Lower leg skin (tissue), 4 donors: ENCODE measurements at regions not wholly inside any gene's neighbourhood (a gene's known extent, or its start where the extent isn't known, plus 50 kb on each side); places are given as distances from the start of the nearest gene placed in this dataset.

ENCODE experiments used
- DNase-seq, 2 donors: peaks; one replicate each; pipeline ENCODE4 v3.0.0-alpha.2; 2019; ENCODE audit warnings: low spot score in 2 of 2
- H3K4me3 ChIP-seq: fragments of 200-600 bp; sonication (generic); 2 replicates; pipeline ENCODE4 v1.5.1; 2017; ENCODE audit warnings: mild to moderate bottlenecking, low read depth; ENCODE audit not compliant: poor library complexity, severe bottlenecking
- POLR2A ChIP-seq, 2 donors: fragments of 450-650 bp; IDR thresholded peaks; one replicate each; pipeline ENCODE4 v1.6.1; 2016 to 2017; ENCODE audit warnings: antibody characterized with exemption in 2 of 2, mild to moderate bottlenecking in 1 of 2, moderate library complexity in 1 of 2
- WGBS, 2 donors: methylation state at CpG; one replicate each; pipeline ENCODE4 v1.1.5; 2018; 5-methylcytosine and 5-hydroxymethylcytosine counted together
- intact Hi-C: fragments of 100-400 bp; cut with DNase I; formaldehyde crosslinking; loops from one replicate; pipeline ENCODE4 v1.15.0; 2023; ENCODE audit warnings: low total_unique reads
- TF ChIP-seq, protein P1 (sequence below), 3 donors: fragments of 450-650 bp; IDR thresholded peaks; one replicate each; pipeline ENCODE4 v1.5.1; 2016; ENCODE audit warnings: antibody characterized with exemption in 3 of 3, mild to moderate bottlenecking in 3 of 3, moderate library complexity in 2 of 3

DNA sequence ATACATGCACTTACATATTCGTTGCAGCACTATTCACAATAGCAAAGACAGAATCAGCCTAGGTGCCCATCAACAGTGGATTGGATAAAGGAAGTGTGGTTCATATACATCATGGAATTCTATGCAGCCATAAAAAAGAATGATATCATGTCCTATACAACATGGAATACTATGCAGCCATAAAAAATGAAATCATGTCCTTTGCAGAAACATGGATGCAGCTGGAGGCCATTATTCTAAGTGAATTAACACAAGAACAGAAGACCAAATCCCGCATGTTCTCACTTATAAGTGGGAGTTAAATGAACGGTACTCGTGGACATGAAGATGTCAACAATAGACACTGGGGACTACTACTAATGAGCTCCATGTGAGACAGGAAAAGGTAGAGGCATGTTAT is 288.1 kb upstream of the TFPI start:
- H3K4me3 ChIP-seq: no peak overlapping the region
- TF ChIP-seq POLR2A (IDR thresholded peaks at IDR 0.05): no peak
- TF ChIP-seq, protein P1, sequence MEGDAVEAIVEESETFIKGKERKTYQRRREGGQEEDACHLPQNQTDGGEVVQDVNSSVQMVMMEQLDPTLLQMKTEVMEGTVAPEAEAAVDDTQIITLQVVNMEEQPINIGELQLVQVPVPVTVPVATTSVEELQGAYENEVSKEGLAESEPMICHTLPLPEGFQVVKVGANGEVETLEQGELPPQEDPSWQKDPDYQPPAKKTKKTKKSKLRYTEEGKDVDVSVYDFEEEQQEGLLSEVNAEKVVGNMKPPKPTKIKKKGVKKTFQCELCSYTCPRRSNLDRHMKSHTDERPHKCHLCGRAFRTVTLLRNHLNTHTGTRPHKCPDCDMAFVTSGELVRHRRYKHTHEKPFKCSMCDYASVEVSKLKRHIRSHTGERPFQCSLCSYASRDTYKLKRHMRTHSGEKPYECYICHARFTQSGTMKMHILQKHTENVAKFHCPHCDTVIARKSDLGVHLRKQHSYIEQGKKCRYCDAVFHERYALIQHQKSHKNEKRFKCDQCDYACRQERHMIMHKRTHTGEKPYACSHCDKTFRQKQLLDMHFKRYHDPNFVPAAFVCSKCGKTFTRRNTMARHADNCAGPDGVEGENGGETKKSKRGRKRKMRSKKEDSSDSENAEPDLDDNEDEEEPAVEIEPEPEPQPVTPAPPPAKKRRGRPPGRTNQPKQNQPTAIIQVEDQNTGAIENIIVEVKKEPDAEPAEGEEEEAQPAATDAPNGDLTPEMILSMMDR (IDR thresholded peaks at IDR 0.05): no peak
- no peak for DNase-seq
- intact Hi-C loops: no loop called here
- 80 to 88% methylated on average over 4 of the region's 4 CpGs for WGBS, 2 donors

DNA sequence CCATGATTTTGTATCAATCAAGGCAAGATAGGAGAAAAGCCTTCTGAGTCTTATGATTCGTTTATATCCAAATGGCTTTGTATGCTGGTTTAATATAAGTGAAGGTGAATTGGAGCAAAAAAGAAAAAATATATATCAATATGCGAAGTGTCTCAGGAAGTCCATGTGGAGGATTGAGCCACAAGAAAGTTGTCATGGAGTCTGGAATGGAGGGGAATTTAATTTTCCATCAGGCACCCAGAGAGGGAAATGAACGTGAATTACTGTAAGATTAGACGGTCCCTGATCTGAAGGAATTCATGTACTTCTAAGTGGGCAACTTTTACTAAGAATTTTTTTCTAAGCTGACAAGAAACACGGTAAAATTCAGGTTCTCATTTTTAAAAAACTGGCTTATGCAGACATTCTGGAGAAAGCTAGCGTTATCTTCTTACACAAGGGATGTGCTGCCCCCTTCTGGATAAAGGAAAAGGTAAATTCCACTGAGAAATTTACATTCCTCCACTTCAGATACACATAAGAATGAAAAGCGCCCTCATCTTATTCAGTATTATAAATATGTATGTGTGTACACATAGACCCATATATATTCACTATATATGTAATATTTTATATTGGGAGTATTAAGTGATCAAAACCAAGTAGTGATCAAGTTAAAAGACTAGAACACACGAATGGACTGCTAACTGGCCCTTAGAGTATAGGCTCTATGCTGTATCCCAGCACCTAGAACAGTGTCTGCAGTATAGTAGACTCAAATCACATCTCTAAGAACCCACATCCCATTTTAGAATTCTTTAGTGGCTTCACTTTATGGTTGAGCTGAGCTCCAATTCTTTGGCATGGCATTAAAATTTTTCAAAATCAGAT is 289.0 kb upstream of the TFPI start:
- intact Hi-C loops: no loop called here
- whole genome bisulfite sequencing, 2 donors: 46 to 50% methylated on average over 8 of the region's 8 CpGs
- TF ChIP-seq, protein P1 (IDR thresholded peaks at IDR 0.05): no peak
- TF ChIP-seq POLR2A (IDR thresholded peaks at IDR 0.05): no peak
- no peak for DNase-seq
- H3K4me3 ChIP-seq: no peak overlapping the region

DNA sequence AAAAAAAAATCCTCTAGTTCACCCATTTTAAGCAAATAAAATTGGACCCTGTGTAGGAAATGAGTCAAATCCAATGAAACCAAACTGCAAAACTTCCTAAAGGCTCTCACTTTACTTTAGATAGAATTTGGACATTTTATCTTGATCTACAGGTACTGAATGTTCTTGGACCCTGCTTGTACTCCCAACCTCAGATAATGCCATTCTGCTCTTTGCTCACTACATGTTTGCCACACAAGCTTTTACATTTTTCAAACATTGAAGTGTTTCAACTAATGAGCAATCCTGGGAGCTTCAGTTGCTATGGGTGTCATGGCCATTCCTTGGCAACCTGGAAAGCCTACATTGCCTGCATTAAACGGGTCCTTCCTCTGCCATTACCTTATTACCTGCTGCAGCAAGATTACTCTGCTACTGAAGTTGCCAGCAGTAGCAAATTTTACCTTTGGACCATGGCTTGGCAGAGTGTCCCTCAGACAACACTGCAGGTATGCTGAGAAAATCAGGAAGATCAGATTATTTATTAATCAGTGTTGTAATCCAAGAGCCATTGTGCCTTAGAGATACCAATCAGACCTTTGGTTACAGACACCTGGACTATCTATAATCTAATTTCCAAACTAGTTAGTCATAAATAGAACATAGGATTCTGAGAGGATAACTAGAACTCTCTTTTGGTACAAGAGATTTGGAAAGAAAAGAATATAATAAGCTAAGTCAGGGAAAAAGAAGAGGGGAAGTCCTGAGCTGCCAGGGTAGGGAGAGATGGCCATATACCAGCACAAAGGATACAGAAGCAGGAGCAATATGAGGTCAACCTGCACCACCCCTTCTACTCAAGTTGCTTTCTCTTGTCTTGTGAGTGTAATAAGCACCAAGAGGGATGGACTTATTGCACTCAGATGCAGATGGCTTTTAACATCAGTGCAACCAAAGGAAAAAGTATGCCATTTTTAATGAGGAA is 293.3 kb upstream of the TFPI start:
- H3K4me3 ChIP-seq: no peak overlapping the region
- DNase-seq: no peak
- 76 to 96% methylated on average over 1 of the region's 1 CpG for WGBS, 2 donors
- intact Hi-C loops: no loop called here
- TF ChIP-seq POLR2A (IDR thresholded peaks at IDR 0.05): no peak
- TF ChIP-seq, protein P1 (IDR thresholded peaks at IDR 0.05): no peak

DNA sequence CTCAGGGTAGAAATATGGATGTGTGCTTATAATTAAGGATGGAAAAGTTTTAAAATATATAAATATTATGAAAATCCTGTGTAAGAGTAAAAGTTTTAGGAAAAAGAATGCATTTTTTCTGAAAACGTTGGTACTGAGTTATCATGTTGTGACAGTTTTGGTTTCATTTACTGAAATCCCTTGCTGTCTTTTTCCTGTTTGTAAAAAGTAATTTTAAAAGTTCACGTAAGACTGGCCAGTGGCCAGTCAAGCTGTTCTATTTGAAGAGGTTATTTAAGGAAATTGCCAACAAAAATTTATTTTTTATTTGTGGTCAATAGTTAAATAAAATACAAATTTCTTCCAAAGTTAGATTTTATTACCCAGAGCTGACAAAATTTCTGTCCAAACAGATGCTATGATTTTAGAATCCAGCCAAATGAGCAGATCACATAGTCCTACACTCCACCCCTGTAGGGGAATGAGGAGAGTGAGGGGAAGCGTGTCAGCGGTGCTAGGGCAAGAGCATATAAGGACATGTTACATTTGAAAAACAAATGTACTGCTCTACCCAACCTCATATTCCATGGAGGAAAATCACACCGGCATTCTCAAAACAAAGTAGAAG is 297.8 kb upstream of the TFPI start:
- intact Hi-C loops: no loop called here
- no peak for DNase-seq
- 46 to 48% methylated on average over 5 of the region's 5 CpGs for WGBS, 2 donors
- no peak overlapping the region for H3K4me3 ChIP-seq
- TF ChIP-seq POLR2A (IDR thresholded peaks at IDR 0.05): no peak
- TF ChIP-seq, protein P1 (IDR thresholded peaks at IDR 0.05): no peak

DNA sequence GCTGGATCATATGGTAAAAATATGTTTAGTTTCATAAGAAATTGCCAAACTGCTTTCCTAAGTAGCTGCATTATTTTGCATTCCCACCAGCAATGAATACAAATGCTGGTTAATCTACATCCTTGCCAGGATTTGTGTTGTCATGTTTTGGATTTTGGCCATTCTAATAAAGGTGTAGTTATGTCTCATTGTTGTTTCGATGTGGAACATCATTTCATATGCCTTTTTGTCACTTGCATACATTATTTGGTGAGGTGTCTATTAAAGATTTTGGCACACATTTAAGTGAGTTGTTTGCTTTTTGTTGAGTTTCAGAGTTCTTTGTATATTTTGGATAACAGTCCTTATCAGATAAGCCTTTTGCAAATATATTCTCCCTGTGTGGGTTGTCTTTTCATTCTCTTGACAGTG is 299.2 kb upstream of the TFPI start:
- no peak for DNase-seq
- intact Hi-C loops: no loop called here
- no peak for TF ChIP-seq POLR2A (IDR thresholded peaks at IDR 0.05)
- TF ChIP-seq, protein P1 (IDR thresholded peaks at IDR 0.05): no peak
- WGBS, 2 donors: 35 to 39% methylated on average over 1 of the region's 1 CpG
- no peak overlapping the region for H3K4me3 ChIP-seq
